HG03175 (cell line): ENCODE measurements at regions not wholly inside any gene's neighbourhood (a gene's known extent, or its start where the extent isn't known, plus 50 kb on each side); places are given as distances from the start of the nearest gene placed in this dataset.

Experiments used
- ATAC-seq: cut with Tn5 transposase; IDR thresholded peaks from one replicate; pipeline ENCODE4 v1.9.1; 2021; ENCODE audit warnings: mild to moderate bottlenecking, moderate library complexity; ENCODE audit not compliant: unreplicated experiment

DNA sequence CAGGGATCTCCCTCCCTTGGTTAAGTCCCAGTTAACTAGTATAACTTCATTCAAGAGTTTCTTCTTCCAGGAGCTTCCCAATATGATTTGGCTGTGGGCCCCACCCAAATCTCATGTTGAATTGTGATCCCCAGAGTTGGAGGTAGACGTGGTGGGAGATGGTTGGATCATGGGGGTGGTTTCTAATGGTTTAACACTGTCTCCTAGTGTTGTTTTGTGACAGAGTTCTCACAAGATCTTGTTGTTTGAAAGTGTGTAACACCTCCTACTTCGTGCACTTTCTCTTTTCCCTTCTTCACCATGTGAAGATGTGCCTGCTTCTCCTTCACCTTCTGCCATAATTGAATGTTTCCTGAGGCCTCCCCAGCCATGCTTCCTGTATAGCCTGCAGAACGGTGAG, 251.8 kb upstream of the FGGY start:
- ATAC-seq = no peak

GRCh38 chr1:59045636-59046035, 251.3 kb upstream of the FGGY start:
- ATAC-seq = no peak

GRCh38 chr1:59046134-59046533, 250.8 kb upstream of the FGGY start:
- ATAC-seq = no peak

DNA sequence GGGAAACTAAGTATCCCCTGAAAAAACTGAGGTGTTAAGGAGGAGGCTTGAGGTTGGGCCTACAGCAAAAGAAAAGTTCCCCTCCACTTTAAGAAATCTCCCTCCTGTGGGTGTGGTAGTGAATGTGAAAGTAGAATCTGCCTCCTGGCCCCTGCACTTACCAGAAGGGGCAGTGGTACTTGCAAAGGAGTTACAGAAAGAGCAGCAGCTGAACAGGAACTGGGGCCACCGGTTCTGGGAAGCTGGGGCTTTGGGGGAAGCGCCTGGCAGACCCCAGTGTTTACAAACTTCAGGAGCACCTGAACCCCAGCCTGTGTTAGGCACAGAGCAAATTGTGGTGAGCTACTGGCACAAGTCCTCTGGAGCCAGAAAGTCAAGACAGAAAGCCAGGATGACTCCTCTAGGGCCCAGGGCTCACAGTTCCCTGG, 250.2 kb upstream of the FGGY start:
- peak; percentile 96 for ATAC-seq

GRCh38 chr1:59051007-59051406, 245.9 kb upstream of the FGGY start:
- no peak for ATAC-seq

- ATAC-seq = no peak
These were observed 244.7 kb upstream of the FGGY start for GRCh38 chr1:59052166-59052590.

DNA sequence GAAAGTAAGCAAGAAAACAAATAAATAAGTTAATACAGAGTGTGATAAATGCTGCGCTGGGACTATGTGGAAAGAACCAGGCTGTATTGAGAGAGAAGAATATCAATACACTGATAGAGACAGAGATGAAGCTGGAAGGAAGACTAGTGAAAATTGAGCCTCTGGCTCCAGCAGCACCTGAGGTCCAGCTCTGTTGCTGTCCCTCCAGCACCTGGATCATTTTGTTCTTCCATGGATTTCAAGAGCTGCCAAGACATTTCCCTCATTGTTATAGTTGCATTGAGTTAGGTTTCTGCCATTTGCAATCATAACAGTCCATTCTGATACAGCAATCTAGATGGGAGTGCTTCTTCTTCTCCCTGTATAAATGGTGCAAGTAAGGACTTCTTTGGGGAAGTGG, 242.7 kb upstream of the FGGY start:
- no peak for ATAC-seq

GRCh38 chr1:59055908-59056719, 240.8 kb upstream of the FGGY start:
- no peak for ATAC-seq

DNA sequence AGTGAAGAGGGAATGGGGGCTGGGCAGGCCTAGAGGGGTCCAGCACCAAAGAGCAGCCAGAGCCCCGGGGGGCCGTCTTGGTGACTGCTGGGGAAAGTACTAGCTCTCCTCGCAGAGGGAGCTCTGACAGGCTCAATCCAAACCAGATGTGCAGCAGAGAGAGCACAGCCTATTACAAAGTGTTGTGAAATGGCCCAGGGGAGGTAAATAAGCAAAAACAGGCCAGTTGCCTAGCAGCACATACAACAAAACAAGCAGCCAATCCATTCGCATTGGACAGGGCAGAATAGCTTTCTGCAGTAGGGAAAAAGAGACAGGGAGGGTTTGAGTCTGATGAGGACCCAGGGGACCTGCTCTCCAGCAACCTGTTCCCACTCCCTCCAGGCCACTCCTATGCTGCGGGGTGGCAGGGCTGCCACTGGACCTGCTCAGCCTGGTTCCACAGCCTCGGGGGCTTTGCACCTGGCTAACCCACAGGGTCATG, 239.6 kb upstream of the FGGY start:
- no peak for ATAC-seq

- ATAC-seq = no peak
These were observed 239.1 kb upstream of the FGGY start for GRCh38 chr1:59057796-59058195.

- no peak for ATAC-seq
These were observed 238.0 kb upstream of the FGGY start for GRCh38 chr1:59058665-59059439.

DNA sequence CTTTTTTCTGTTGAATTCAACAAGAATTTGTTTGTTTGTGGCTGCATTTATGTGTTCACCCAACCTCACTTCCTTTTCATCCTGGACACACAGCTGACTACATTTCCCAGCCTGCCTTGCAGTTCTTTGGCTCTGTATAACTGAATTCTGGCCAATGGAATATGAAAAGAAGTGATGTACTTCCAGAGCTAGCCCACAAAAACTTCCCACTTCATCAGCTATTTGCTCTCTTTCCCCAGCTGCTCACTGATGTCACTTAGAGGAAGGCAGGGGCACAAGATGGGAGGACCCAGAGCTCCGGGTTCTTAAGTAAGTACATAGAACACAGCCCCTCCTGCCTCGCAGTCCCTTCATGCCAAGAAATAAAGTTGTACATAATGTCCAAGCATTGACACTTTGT, 235.0 kb upstream of the FGGY start:
- no peak for ATAC-seq

DNA sequence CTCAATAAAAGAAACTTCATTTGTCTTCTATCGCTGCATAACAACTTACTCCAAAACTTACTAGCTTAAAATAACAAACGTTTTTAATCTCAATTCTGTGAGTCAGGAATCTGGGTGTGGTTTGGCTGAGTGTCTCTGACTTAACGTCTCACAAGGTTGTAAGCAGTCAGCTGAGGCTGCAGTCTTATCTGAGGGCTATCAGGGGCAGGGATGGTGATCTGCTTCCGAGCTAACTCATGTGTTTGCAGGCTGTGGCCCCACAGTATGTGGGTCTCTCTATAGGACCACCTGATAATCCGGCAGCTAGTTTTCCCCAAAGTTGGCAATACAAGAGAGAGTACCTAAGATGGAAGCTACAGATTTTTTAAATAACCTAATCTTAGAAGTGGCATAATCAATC, 234.2 kb upstream of the FGGY start:
- ATAC-seq = no peak

- no peak for ATAC-seq
These were observed 233.4 kb upstream of the FGGY start for GRCh38 chr1:59063501-59063900.

GRCh38 chr1:59064592-59064991, 232.3 kb upstream of the FGGY start:
- no peak for ATAC-seq

DNA sequence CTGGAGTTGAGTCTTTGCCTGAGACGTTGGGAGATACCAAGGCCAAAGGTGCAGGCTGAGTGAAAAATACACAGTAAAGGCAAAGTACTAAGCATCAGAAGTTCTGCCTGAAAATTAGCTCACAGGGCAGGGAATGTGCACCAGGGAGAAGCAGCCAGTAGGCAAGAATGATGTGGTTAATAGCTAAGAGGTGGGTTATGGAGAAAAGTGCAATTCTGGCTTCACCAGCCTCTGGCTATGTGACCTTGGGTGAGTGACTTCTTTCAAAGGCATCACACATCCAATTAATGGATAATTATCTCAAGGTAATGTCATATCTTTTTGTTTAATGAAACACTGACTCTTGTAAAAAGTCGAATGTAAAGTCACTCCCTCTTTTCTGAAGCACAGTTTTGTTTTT, 230.7 kb upstream of the FGGY start:
- no peak for ATAC-seq

GRCh38 chr1:59070610-59071009, 226.3 kb upstream of the FGGY start:
- ATAC-seq = no peak

GRCh38 chr1:59071289-59071688, 225.6 kb upstream of the FGGY start:
- no peak for ATAC-seq

DNA sequence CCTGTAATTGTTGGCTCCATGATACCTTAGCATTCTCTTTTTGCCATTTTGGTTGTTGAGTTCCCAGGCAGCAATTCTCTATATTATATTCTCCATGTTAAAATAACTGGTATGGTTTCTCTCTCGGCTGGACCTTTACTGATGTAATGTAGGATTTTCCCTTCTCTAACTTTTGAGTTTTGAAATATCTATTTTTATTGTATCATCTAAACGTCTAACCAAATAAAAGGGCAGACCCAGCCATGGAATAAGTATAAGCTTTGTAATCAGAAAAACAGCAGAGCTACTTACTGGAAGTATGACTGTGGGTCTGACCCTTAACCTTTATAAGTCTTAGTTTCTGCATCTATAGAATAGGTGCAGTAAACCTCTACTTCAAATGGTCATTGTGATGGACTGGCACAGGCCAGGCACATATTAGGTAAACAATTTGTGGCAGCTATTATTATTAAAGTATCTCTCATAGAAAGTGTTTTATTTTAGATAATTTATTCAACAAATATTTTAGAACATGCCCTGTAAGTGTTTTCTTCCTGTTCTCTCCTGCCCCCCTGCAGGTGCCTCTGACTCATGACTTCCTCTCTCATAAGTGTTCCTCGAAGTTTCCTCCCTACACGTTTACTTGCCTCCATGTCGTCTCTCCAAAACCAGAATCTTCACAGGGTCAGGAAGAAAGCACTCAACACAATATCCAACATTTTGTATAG, 224.9 kb upstream of the FGGY start:
- ATAC-seq = no peak

GRCh38 chr1:59072583-59072947, 224.3 kb upstream of the FGGY start:
- no peak for ATAC-seq

DNA sequence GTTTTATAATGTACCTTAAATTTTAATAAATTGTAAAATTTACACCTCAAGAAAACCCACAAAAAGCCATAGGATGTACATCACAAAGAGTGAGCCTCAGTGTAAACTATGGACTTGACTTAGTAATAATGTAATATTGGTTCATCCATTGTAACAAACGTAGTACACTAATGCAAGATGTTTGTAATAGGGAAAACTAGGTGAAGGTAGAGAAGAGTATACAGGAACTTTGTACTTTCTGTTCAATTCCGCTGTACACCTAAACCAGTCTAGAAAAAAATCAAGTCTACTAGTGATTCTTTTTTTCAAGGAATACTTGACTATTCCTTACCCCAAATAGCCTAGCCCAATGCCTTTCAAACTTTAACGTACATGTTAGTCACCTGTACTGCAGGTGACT, 222.3 kb upstream of the FGGY start:
- ATAC-seq = no peak

DNA sequence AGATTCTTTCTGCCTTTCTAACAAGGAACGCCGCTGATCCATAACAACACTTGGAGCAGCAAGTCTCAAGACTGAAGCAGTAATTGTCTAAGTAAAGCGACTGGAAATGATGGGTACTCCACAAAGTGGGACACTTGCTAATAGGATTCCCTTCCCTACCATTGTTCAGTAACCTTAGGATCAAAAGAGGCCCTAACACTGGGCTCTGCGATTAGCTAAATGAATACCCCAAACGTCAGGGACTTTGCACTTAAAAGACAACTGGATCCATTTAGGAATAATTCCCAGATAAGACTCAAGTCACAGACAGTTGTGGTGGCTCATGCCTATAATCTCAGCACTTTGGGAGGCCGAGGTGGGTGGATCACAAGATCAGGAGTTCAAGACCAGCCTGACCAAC, 221.9 kb upstream of the FGGY start:
- no peak for ATAC-seq
